Left kidney (tissue), 1 donor: ENCODE measurements at regions not wholly inside any gene's neighbourhood (a gene's known extent, or its start where the extent isn't known, plus 50 kb on each side); places are given as distances from the start of the nearest gene placed in this dataset.

Experiments used
- DNase-seq: peaks from one replicate; pipeline ENCODE4 v3.0.0-alpha.2; 2013

GRCh38 chr4:185862340-185862739 lies 50.3 kb upstream of the SORBS2 start:
- no peak for DNase-seq

- no peak for DNase-seq
These were observed 52.0 kb upstream of the SORBS2 start for GRCh38 chr4:185863946-185864345.

- DNase-seq = no peak
These were observed 53.9 kb upstream of the SORBS2 start for GRCh38 chr4:185865901-185866328.

GRCh38 chr4:185867770-185868169 lies 55.8 kb upstream of the SORBS2 start:
- no peak for DNase-seq

GRCh38 chr4:185868983-185869382 lies 57.0 kb upstream of the SORBS2 start:
- DNase-seq = no peak

GRCh38 chr4:185869427-185869826 lies 57.4 kb upstream of the SORBS2 start:
- no peak for DNase-seq

- no peak for DNase-seq
These were observed 58.4 kb upstream of the SORBS2 start for GRCh38 chr4:185870366-185870765.

- DNase-seq = no peak
These were observed 60.9 kb upstream of the SORBS2 start for GRCh38 chr4:185872747-185873380.

GRCh38 chr4:185874516-185875230 lies 62.7 kb upstream of the SORBS2 start:
- no peak for DNase-seq

- DNase-seq = no peak
These were observed 63.4 kb upstream of the SORBS2 start for GRCh38 chr4:185875316-185875907.

- DNase-seq = no peak
These were observed 66.6 kb upstream of the SORBS2 start for GRCh38 chr4:185878633-185879032.

GRCh38 chr4:185879666-185880312 lies 67.8 kb upstream of the SORBS2 start:
- DNase-seq = no peak

GRCh38 chr4:185880571-185880970 lies 68.6 kb upstream of the SORBS2 start:
- DNase-seq = no peak

- no peak for DNase-seq
These were observed 69.4 kb upstream of the SORBS2 start for GRCh38 chr4:185881430-185881829.

GRCh38 chr4:185883591-185883990 lies 71.6 kb upstream of the SORBS2 start:
- no peak for DNase-seq

- no peak for DNase-seq
These were observed 73.1 kb upstream of the SORBS2 start for GRCh38 chr4:185885075-185885474.

GRCh38 chr4:185885604-185886003 lies 73.6 kb upstream of the SORBS2 start:
- DNase-seq = no peak

- DNase-seq = no peak
These were observed 75.0 kb upstream of the SORBS2 start for GRCh38 chr4:185886832-185887524.

GRCh38 chr4:185888676-185889075 lies 76.7 kb upstream of the SORBS2 start:
- DNase-seq = no peak

- DNase-seq = no peak
These were observed 77.6 kb upstream of the SORBS2 start for GRCh38 chr4:185889585-185889984.

- no peak for DNase-seq
These were observed 78.2 kb upstream of the SORBS2 start for GRCh38 chr4:185890196-185890595.

- DNase-seq = no peak
These were observed 80.2 kb upstream of the SORBS2 start for GRCh38 chr4:185892165-185892564.
